NCI-H2196 (cell line): ENCODE measurements at regions not wholly inside any gene's neighbourhood (a gene's known extent, or its start where the extent isn't known, plus 50 kb on each side); places are given as distances from the start of the nearest gene placed in this dataset.
A peak's percentile ranks its signal among the peaks of the same experiment; 100 is the strongest.

ENCODE experiments used
- DNase-seq: peaks from one replicate; lab custom pipeline; 2025; ENCODE audit not compliant: unreplicated experiment; lab: John Stamatoyannopoulos, UW

DNA sequence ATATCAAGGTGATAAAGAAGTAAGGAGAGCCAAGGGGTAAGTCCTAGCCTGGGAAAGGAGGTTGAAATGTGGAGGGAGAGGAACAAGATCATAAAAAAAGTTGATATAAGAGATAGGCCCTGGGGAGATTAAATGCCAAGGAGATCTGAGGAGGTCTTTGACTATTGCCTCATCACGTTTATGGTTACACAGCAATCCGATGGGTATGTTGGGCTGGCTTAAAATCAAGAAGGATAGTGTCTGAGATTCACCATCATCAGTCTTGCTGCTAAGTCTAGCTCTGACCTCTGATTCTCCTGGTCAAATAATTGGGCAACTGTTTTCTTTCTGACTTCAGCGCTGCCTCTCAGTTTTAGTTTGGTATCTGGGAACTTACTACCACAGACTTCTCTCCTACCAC is 416.3 kb downstream of the GPATCH2 start:
- no peak for DNase-seq

GRCh38 chr1:217211486-217211885 is 419.4 kb downstream of the GPATCH2 start:
- no peak for DNase-seq

DNA sequence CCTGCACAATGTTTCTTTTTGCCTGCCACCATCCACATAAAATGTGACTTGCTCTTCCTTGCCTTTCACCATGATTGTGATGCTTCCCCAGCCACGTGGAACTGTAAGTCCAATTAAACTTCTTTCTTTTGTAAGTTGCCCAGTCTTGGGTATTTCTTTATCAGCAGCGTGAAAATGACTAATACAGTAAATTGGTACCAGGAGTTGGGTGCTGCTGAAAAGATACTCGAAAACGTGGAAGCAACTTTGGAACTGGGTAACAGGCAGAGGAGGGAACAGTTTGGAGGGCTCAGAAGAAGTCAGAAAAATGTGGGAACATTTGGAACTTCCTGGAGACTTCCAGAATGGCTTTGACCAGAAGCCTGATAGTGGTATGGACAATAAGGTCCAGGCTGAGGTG is 425.3 kb downstream of the GPATCH2 start:
- DNase-seq: no peak

- no peak for DNase-seq
These were observed 434.3 kb downstream of the GPATCH2 start for GRCh38 chr1:217196616-217197015.

DNA sequence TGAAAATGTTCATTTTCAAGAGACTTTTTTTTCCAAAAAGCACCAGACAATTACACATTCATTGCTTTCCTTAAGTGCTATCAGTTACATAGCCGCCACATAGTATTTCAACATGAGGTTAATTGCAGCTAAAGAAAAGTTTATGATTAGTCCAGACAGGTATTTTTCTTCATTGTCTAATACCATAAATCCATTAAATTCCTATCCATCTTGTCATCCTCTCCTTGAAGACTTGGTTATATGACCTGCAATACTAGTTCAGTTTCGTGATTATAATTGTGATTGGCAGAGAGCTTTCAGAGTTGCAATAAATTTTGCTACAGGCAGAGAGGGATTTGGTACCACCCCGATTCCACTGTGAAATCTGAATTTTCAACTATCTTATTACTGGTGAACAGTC is 437.7 kb downstream of the GPATCH2 start:
- no peak for DNase-seq

DNA sequence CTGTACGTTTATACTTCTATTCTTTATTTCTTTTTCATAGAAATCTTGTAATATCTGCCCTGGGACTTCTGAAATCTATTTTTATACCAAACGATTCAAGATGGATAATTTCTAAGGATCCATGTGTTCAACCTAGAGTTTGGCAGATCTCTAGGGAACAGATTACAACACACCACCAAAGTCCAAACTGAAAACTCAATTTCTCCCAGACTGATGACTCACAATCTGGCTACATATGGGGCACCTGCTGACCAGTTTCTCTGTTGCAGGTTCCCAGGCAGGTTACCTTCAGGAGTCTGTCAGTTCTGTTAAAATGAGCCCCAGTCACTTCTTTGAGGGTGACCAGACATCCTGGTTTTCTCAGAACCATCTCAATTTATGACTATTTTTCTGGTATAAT is 439.4 kb downstream of the GPATCH2 start:
- DNase-seq: no peak

DNA sequence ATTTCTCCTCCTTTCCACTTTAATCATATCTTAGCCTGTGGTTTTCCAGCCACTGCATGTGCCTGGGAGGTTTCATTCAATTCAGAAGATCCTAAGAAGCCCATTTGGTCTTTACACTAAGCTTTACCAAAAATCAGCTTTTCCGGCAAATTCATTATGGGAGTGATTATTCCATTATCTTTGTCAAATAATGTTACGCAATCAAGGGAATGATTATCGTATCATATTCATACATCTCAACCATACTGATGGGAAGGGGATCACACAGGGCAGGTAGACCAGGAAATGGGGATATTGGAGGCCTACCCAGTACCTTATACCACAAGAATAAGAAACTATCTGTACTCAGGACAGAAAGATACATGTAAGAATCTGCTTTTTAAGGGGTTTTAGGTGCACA is 440.5 kb downstream of the GPATCH2 start:
- DNase-seq: no peak

DNA sequence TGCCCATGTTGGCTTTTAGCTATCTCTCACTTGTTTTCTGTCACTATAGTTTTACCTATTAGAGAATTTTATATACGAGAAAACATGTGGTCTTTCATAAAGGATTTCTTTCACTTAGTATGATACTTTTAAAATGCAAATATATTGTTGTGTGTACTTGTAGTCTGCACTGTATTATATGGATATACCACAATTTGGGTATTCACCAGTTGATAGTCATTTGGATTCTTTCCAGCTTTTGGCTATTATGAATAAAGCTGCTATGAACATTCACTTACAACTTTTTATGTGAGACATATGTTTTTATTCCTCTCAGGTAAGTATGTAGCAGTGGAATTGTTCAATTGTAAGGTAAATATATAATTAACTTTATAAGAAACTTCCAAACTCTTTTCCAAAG is 441.5 kb downstream of the GPATCH2 start:
- no peak for DNase-seq

GRCh38 chr1:217188280-217189237 is 442.3 kb downstream of the GPATCH2 start:
- peak; percentile 6 for DNase-seq

DNA sequence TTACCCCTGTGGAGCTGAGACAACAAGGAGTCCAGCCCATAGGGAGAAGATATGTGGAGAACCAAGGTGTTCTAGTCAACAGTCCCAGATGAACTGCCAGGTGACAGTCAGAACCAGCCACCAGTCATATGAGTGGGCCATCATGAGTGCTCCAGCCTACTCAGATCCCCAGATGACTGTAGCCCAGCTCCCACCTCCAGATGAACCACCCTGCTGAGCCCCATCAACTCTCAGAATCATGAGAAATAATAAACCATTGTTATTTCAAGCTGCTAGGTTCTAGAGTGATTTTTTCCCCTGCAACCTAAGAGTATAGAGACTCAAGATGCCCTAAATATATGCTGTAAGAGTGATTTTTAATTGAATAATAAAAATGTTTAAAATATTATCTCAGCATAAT is 444.2 kb downstream of the GPATCH2 start:
- DNase-seq: no peak

GRCh38 chr1:217184854-217185253 is 446.0 kb downstream of the GPATCH2 start:
- DNase-seq: no peak

- DNase-seq: no peak
These were observed 447.9 kb downstream of the GPATCH2 start for GRCh38 chr1:217182992-217183391.

DNA sequence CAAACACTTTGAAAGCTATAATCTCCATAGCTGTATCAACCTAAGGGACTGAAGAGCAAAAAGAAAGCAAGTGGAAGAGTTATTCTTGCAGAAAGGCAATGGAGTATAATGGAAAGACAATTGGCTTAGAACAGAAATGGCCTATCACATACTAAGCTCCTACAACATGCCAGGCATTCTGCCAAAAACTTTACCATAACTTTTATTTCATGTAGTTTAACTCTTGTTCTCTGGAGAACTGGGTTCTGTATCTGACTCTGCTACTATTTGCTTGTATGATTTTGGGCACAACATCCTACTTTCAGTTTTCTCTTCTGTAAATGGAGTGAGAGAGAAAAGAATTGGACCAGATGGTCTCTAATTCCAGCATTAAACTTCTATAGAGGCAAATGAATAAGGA is 449.1 kb downstream of the GPATCH2 start:
- no peak for DNase-seq

- no peak for DNase-seq
These were observed 449.6 kb downstream of the GPATCH2 start for GRCh38 chr1:217181176-217181746.

DNA sequence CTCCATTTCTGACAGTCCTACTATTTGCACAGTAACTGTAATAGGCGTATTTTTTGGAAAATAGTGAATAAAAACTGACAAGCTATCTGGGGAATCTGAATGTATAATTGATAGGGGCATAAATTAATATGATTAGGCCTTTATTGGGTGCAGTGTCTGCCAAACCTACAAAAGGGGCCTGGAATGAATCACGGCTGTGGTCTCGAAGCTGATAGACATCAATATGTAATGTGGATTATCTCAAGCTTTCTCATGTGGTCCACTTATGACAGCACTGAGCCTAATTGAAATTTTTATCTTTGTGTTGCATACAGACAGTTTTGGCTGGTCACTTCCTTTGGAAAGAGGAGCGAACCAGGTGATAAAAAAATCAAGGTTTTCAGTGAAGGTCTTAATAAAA is 450.4 kb downstream of the GPATCH2 start:
- no peak for DNase-seq

- DNase-seq: no peak
These were observed 441.2 kb upstream of the ESRRG start for GRCh38 chr1:217164403-217164802.

- DNase-seq: no peak
These were observed 430.1 kb upstream of the ESRRG start for GRCh38 chr1:217153361-217153760.

DNA sequence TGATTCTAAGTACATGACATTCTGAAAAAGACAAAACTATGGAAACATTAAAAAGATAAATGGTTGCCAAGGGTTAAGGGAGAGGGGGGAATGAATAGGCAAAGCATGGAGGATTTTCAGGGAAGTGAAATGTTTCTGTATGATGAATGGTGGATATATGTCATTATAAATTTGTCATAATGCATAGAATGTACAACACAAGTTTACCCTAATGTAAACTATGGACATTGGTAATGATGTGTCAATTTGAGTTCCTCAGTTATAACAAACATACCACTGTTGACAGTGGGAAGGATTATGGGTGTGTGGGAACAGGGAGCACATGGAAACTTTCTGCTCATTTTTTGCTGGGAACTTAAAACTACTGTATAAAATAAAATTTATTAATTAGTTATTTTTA is 427.1 kb upstream of the ESRRG start:
- DNase-seq: no peak

DNA sequence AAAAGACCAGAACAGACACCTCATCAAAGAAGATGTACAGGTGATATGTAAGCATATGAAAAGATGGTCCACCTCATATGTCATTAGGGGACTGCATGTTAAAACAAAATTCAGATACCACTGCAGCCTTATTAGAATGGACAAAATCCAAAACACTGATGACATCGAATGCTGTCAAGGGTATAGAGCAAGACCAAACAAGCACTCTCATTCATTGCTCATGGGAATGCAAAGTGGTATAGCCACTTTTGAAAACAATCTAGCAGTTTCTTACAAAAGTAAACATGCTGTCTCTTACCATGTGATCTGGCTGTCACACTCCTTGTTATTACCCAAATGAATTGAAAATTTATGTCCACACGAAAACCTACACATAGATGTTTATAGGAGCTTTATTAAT is 426.6 kb upstream of the ESRRG start:
- DNase-seq: no peak

DNA sequence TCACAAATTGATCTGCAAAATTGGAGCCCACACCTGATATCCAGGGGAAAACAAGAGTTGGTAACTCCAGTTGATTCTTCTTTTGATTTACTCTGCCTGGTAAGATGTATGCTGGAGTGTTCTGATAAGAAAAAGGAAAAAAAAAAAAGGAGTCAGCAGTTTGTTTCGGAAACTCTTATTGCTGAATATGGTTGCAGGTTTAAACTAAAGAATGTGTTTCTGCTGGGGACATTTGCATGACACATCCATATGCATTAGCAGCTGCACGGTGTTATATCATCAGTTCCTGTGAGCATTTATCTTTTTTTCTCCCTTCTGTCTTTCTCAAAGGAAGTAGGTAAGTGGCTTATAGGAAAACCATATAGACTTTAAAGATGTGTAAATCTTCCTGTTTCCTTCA is 418.5 kb upstream of the ESRRG start:
- DNase-seq: no peak

DNA sequence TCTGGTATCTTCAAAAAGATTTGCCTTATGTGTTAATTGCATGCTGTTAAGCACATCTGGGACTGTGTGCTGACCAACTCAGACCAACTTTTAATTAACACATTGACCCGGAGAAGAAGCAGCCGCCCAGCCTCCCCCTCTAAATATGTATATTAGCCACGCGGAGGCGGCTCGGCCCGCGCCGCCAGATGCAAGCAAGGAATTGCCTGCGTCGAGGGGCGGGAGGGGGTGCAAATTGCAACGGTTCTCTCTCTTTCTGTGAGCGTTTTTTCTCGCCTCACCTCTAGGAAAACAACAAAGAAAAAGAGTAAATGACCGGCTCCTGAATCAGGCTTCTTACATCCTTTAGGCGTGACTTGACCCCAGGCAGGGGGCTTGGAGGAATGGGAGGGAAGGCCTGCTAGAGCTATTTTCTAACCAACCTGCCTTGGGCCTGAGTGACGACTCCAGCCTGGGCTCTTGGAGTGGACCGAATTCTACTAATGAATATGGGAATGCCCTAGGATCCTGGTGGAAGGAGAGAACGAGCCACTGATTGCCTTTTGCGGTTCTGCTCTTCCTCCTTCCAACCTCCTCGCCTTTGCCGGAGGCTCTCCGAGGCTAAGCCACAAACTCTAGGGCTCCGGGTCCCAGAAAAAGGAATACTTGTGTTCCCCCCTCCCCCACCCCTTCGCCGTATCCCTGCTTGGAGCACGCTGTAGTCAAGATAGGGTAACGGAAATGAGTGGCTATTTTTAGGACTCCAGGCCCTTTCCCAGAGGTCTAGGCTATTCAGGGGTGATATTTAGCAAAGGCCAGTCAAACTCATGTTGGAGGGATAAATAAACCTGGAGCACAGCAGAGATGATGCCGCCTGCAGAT is 417.0 kb upstream of the ESRRG start:
- DNase-seq: no peak

- DNase-seq: no peak
These were observed 416.3 kb upstream of the ESRRG start for GRCh38 chr1:217139513-217139912.
